ENCODE measurements at regions not wholly inside any gene's neighbourhood (a gene's known extent, or its start where the extent isn't known, plus 50 kb on each side); places are given as distances from the start of the nearest gene placed in this dataset.

- no peak for TF ChIP-seq CTCF (IDR thresholded peaks at IDR 0.05; ENCODE audit: low read length)
- TF ChIP-seq EZH2 (IDR thresholded peaks at IDR 0.05; ENCODE audit: borderline replicate concordance, low read length): no peak
These were observed 162.8 kb downstream of the ARRDC4 start for GRCh38 chr15:98123297-98123696.
